ENCODE measurements at regions not wholly inside any gene's neighbourhood (a gene's known extent, or its start where the extent isn't known, plus 50 kb on each side); places are given as distances from the start of the nearest gene placed in this dataset.
A peak's percentile ranks its signal among the peaks of the same experiment; 100 is the strongest.
"Not testable (repeated sequence)": the region's sequence is repeated elsewhere in the genome, so short reads cannot be mapped to it uniquely, and the experiment has no call there.

DNA sequence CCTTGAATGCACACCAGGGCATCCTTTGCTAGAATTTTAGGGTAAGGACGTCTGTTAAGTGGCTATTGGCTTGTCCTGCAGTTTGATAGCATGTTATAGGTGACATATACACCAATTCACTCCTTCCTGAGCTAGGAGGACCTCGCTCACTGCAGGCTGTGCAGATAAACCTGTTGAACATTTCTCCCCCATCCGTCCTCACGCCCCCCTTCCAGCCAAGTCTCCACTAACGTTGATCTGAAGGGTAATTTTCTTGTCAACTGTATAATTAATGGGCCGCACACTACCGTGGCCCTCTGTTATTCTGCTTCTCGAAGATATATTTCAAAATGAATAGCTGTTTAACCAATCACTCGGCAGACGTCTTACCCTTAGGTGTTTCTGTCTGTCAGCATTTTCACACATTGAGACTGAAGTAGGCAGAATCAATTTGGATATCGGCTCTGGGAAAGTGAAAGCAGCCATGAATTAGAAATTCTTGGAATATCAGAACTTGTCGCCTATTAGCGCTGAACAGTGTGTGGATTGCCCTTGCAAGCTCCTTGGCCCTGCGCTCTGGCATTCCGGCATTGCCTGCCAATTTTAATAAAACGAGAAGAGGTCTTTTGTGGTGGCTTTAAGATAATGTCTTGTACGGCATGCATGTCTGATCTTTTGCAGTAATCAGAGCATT is 905.3 kb downstream of the TYW1 start:
- Histone ChIP-seq H3K4me1 (ENCODE audit: control insufficient read depth in 5 of 5, insufficient read depth in 5 of 5, low read length in 5 of 5) (peaks cover 0 to 7% (median 3%) of the 10 kb centered on the region in 5 donors), H3K27ac (ENCODE audit: low read depth, low read length) (no peak overlapping the region), H3K27me3 (ENCODE audit: control insufficient read depth in 5 of 5, insufficient read depth in 4 of 5, low read length in 5 of 5) (no peaks in the 10 kb centered on the region), H3K9me3 (ENCODE audit: control insufficient read depth in 5 of 5, low read length in 5 of 5) (no peaks in the 10 kb centered on the region), H3K36me3 (ENCODE audit: control insufficient read depth in 5 of 5, insufficient read depth in 5 of 5, low read length in 5 of 5) (no peaks in the 10 kb centered on the region), H3K4me3 (ENCODE audit: low read depth in 1 of 5, low read length in 5 of 5) (peak overlapping the region in 3 of 5 donors; percentile 2 to 24 (median 14)), H3K9ac (ENCODE audit: low read length in 5 of 5) (no peak overlapping the region)

GRCh38 chr7:67907792-67908191 is 911.2 kb downstream of the TYW1 start:
- no peaks in the 10 kb centered on the region for H3K4me1 ChIP-seq (ENCODE audit: control insufficient read depth in 5 of 5, insufficient read depth in 5 of 5, low read length in 5 of 5)
- H3K36me3 ChIP-seq (ENCODE audit: control insufficient read depth in 5 of 5, insufficient read depth in 5 of 5, low read length in 5 of 5) = no peaks in the 10 kb centered on the region

GRCh38 chr7:67912437-67912836 is 915.8 kb downstream of the TYW1 start:
- Histone ChIP-seq H3K9ac (ENCODE audit: low read length in 5 of 5) (no peak overlapping the region), H3K27me3 (ENCODE audit: control insufficient read depth in 5 of 5, insufficient read depth in 4 of 5, low read length in 5 of 5) (no peaks in the 10 kb centered on the region), H3K27ac (ENCODE audit: low read depth, low read length) (no peak overlapping the region), H3K9me3 (ENCODE audit: control insufficient read depth in 5 of 5, low read length in 5 of 5) (peaks cover 0 to 3% (median 0%) of the 10 kb centered on the region in 5 donors), H3K36me3 (ENCODE audit: control insufficient read depth in 5 of 5, insufficient read depth in 5 of 5, low read length in 5 of 5) (no peaks in the 10 kb centered on the region), H3K4me3 (ENCODE audit: low read depth in 1 of 5, low read length in 5 of 5) (no peak overlapping the region), H3K4me1 (ENCODE audit: control insufficient read depth in 5 of 5, insufficient read depth in 5 of 5, low read length in 5 of 5) (peaks cover 0 to 6% (median 0%) of the 10 kb centered on the region in 5 donors)

More at GRCh38 chr7:67907792-67908191, 911.2 kb downstream of the TYW1 start:
- Histone ChIP-seq H3K27ac (ENCODE audit: low read depth, low read length) (no peak overlapping the region), H3K9ac (ENCODE audit: low read length in 5 of 5) (no peak overlapping the region), H3K4me3 (ENCODE audit: low read depth in 1 of 5, low read length in 5 of 5) (no peak overlapping the region), H3K27me3 (ENCODE audit: control insufficient read depth in 5 of 5, insufficient read depth in 4 of 5, low read length in 5 of 5) (no peaks in the 10 kb centered on the region), H3K9me3 (ENCODE audit: control insufficient read depth in 5 of 5, low read length in 5 of 5) (no peaks in the 10 kb centered on the region)

- Histone ChIP-seq H3K9ac (ENCODE audit: low read length in 5 of 5) (no peak overlapping the region), H3K27me3 (ENCODE audit: control insufficient read depth in 5 of 5, insufficient read depth in 4 of 5, low read length in 5 of 5) (no peaks in the 10 kb centered on the region), H3K36me3 (ENCODE audit: control insufficient read depth in 5 of 5, insufficient read depth in 5 of 5, low read length in 5 of 5) (no peaks in the 10 kb centered on the region), H3K4me3 (ENCODE audit: low read depth in 1 of 5, low read length in 5 of 5) (no peak overlapping the region), H3K4me1 (ENCODE audit: control insufficient read depth in 5 of 5, insufficient read depth in 5 of 5, low read length in 5 of 5) (peaks cover 0 to 6% (median 0%) of the 10 kb centered on the region in 5 donors), H3K9me3 (ENCODE audit: control insufficient read depth in 5 of 5, low read length in 5 of 5) (peaks cover 0 to 10% (median 4%) of the 10 kb centered on the region in 5 donors), H3K27ac (ENCODE audit: low read depth, low read length) (no peak overlapping the region)
Observed at GRCh38 chr7:67913604-67914003, 917.0 kb downstream of the TYW1 start.

- not testable (repeated sequence) for H3K4me1 ChIP-seq (ENCODE audit: control insufficient read depth in 5 of 5, insufficient read depth in 5 of 5, low read length in 5 of 5); H3K4me3 ChIP-seq (ENCODE audit: low read depth in 1 of 5, low read length in 5 of 5); H3K27ac ChIP-seq (ENCODE audit: low read depth, low read length); H3K36me3 ChIP-seq (ENCODE audit: control insufficient read depth in 5 of 5, insufficient read depth in 5 of 5, low read length in 5 of 5); H3K9ac ChIP-seq (ENCODE audit: low read length in 5 of 5); H3K27me3 ChIP-seq (ENCODE audit: control insufficient read depth in 5 of 5, insufficient read depth in 4 of 5, low read length in 5 of 5)
- H3K9me3 ChIP-seq (ENCODE audit: control insufficient read depth in 5 of 5, low read length in 5 of 5) = peaks cover 0 to 11% (median 4%) of the 10 kb centered on the region in 5 donors
Observed at GRCh38 chr7:67916111-67916510, 919.5 kb downstream of the TYW1 start.

- H3K4me3 ChIP-seq (ENCODE audit: low read depth in 1 of 5, low read length in 5 of 5) = no peak overlapping the region
- no peak overlapping the region for H3K27ac ChIP-seq (ENCODE audit: low read depth, low read length)
- H3K9ac ChIP-seq (ENCODE audit: low read length in 5 of 5) = no peak overlapping the region
- no peaks in the 10 kb centered on the region for H3K36me3 ChIP-seq (ENCODE audit: control insufficient read depth in 5 of 5, insufficient read depth in 5 of 5, low read length in 5 of 5)
- peaks cover 0 to 11% (median 4%) of the 10 kb centered on the region in 5 donors for H3K9me3 ChIP-seq (ENCODE audit: control insufficient read depth in 5 of 5, low read length in 5 of 5)
- H3K4me1 ChIP-seq (ENCODE audit: control insufficient read depth in 5 of 5, insufficient read depth in 5 of 5, low read length in 5 of 5) = peaks cover 0 to 6% (median 0%) of the 10 kb centered on the region in 5 donors
- no peaks in the 10 kb centered on the region for H3K27me3 ChIP-seq (ENCODE audit: control insufficient read depth in 5 of 5, insufficient read depth in 4 of 5, low read length in 5 of 5)
Observed at GRCh38 chr7:67916571-67917436, 920.2 kb downstream of the TYW1 start.

DNA sequence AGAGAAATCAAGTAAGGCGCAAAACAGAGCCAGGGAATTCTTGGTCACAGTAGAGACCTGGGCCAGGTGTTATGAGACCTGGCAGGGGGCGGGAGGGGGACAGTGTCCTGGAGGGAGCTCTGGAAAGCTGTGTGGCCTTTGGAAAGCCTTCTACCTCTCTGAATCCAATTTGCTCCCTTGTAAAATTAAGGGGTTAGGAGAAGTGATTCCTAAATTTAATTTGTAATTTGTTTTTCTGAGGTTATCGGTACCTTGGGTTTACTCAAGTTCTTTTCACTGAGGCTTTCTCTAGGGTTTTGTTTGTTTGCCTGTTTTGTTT is 920.8 kb downstream of the TYW1 start:
- H3K36me3 ChIP-seq (ENCODE audit: control insufficient read depth in 5 of 5, insufficient read depth in 5 of 5, low read length in 5 of 5) = no peaks in the 10 kb centered on the region
- no peak overlapping the region for H3K9ac ChIP-seq (ENCODE audit: low read length in 5 of 5)
- no peak overlapping the region for H3K27ac ChIP-seq (ENCODE audit: low read depth, low read length)
- peaks cover 0 to 6% (median 0%) of the 10 kb centered on the region in 5 donors for H3K4me1 ChIP-seq (ENCODE audit: control insufficient read depth in 5 of 5, insufficient read depth in 5 of 5, low read length in 5 of 5)
- no peak overlapping the region for H3K4me3 ChIP-seq (ENCODE audit: low read depth in 1 of 5, low read length in 5 of 5)
- no peaks in the 10 kb centered on the region for H3K27me3 ChIP-seq (ENCODE audit: control insufficient read depth in 5 of 5, insufficient read depth in 4 of 5, low read length in 5 of 5)
- peaks cover 0 to 11% (median 4%) of the 10 kb centered on the region in 5 donors for H3K9me3 ChIP-seq (ENCODE audit: control insufficient read depth in 5 of 5, low read length in 5 of 5)

GRCh38 chr7:67918158-67918557 is 921.5 kb downstream of the TYW1 start:
- no peaks in the 10 kb centered on the region for H3K36me3 ChIP-seq (ENCODE audit: control insufficient read depth in 5 of 5, insufficient read depth in 5 of 5, low read length in 5 of 5)
- no peak overlapping the region for H3K9ac ChIP-seq (ENCODE audit: low read length in 5 of 5)
- no peak overlapping the region for H3K27ac ChIP-seq (ENCODE audit: low read depth, low read length)
- H3K4me1 ChIP-seq (ENCODE audit: control insufficient read depth in 5 of 5, insufficient read depth in 5 of 5, low read length in 5 of 5) = peaks cover 0 to 6% (median 0%) of the 10 kb centered on the region in 5 donors
- H3K27me3 ChIP-seq (ENCODE audit: control insufficient read depth in 5 of 5, insufficient read depth in 4 of 5, low read length in 5 of 5) = no peaks in the 10 kb centered on the region
- H3K9me3 ChIP-seq (ENCODE audit: control insufficient read depth in 5 of 5, low read length in 5 of 5) = peaks cover 0 to 11% (median 4%) of the 10 kb centered on the region in 5 donors
- no peak overlapping the region for H3K4me3 ChIP-seq (ENCODE audit: low read depth in 1 of 5, low read length in 5 of 5)

GRCh38 chr7:67923286-67923685 is 926.7 kb downstream of the TYW1 start:
- peaks cover 0 to 4% (median 2%) of the 10 kb centered on the region in 5 donors for H3K9me3 ChIP-seq (ENCODE audit: control insufficient read depth in 5 of 5, low read length in 5 of 5)
- H3K4me3 ChIP-seq (ENCODE audit: low read depth in 1 of 5, low read length in 5 of 5) = no peak overlapping the region
- H3K4me1 ChIP-seq (ENCODE audit: control insufficient read depth in 5 of 5, insufficient read depth in 5 of 5, low read length in 5 of 5) = peaks cover 0 to under 1% (median 0%) of the 10 kb centered on the region in 5 donors
- H3K9ac ChIP-seq (ENCODE audit: low read length in 5 of 5) = no peak overlapping the region
- no peaks in the 10 kb centered on the region for H3K27me3 ChIP-seq (ENCODE audit: control insufficient read depth in 5 of 5, insufficient read depth in 4 of 5, low read length in 5 of 5)
- H3K36me3 ChIP-seq (ENCODE audit: control insufficient read depth in 5 of 5, insufficient read depth in 5 of 5, low read length in 5 of 5) = no peaks in the 10 kb centered on the region
- no peak overlapping the region for H3K27ac ChIP-seq (ENCODE audit: low read depth, low read length)

DNA sequence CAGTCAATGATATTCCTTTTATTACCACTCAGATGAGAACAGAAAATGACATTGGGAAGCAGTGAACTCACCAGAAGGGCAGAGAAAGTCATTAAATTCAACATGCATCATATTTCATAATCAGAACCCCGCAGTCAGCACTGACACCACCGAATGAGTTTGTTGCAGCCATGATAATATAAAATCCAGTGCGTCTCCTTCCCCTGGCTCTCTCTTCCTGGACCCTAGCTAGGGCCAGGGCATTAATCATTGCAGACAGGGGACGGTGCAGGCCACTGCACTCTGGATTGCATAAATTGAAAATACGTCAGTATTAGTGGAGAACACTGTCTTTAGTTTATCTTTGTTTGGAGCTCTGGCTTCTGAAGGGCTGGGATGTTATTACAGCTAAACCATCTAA is 931.5 kb downstream of the TYW1 start:
- Histone ChIP-seq H3K9ac (ENCODE audit: low read length in 5 of 5) (no peak overlapping the region), H3K27me3 (ENCODE audit: control insufficient read depth in 5 of 5, insufficient read depth in 4 of 5, low read length in 5 of 5) (no peaks in the 10 kb centered on the region), H3K36me3 (ENCODE audit: control insufficient read depth in 5 of 5, insufficient read depth in 5 of 5, low read length in 5 of 5) (no peaks in the 10 kb centered on the region), H3K27ac (ENCODE audit: low read depth, low read length) (no peak overlapping the region), H3K4me3 (ENCODE audit: low read depth in 1 of 5, low read length in 5 of 5) (no peak overlapping the region), H3K9me3 (ENCODE audit: control insufficient read depth in 5 of 5, low read length in 5 of 5) (no peaks in the 10 kb centered on the region), H3K4me1 (ENCODE audit: control insufficient read depth in 5 of 5, insufficient read depth in 5 of 5, low read length in 5 of 5) (no peaks in the 10 kb centered on the region)
